NOMO-1 treated with dmso at 0.1 percent for 144 hours (cell line): ENCODE measurements at regions not wholly inside any gene's neighbourhood (a gene's known extent, or its start where the extent isn't known, plus 50 kb on each side); places are given as distances from the start of the nearest gene placed in this dataset.

Experiments
- DNase-seq: peaks from one replicate; lab custom pipeline; 2025; ENCODE audit not compliant: unreplicated experiment; lab: John Stamatoyannopoulos, UW

DNA sequence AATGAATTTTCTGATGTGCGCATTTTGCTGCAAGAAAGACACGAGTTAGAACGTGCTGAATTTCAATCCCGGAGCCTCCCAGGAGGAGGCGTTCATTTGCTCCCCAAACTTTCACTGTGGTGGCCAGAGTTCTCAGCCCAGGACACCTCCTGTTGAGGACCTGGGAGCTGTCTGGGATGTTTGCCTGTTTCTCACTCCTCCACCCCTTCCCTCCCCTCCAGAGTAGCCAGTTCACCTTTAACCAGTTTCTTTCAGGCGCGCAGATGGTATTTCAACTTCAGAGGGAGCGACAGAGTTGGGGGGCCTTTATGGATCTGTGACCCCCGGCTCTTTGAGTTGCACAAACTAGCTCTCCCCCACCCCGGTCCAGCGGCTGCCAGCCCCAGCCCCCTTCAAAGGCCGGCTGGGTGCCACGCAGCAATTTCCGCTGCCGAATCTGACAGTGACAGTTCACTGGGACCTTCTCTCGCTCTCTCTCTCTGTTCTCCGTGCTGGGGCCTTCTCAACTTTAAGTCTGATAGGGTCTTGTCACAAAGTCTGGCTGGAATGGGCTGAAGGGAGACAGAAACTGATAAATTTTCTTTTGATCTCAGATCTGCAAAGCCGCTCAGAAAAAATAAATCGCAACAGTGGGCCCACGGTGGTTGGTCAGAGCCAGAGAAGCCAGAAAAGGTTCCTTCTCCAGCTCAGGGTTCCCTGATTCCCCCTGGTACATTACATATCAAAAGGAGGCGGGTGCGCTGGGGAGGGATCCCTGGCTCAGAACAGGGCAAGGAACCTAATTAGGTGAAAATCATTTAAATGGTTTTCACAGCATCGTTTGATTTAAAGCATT, 100.0 kb upstream of the STX18 start:
- DNase-seq = no peak

DNA sequence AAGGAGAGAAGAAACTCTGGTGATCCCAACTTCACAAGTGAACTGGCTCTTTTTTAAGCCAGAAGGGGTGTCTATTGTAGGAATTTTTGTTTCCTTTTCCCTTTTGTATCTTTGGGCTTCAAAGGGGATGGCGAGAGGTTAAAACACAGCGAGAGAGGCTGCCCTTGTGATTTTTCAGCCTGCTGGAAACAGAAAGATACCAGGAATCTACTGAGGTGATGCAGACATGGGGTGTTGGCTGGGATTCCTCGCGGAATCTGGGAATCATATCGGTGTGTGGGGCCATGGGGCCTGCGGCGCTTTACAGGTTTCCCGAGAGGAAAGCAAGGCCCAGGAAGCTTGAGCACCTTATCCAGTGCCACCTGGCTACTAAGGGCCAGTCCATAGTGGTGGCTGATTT, 99.4 kb upstream of the STX18 start:
- no peak for DNase-seq

DNA sequence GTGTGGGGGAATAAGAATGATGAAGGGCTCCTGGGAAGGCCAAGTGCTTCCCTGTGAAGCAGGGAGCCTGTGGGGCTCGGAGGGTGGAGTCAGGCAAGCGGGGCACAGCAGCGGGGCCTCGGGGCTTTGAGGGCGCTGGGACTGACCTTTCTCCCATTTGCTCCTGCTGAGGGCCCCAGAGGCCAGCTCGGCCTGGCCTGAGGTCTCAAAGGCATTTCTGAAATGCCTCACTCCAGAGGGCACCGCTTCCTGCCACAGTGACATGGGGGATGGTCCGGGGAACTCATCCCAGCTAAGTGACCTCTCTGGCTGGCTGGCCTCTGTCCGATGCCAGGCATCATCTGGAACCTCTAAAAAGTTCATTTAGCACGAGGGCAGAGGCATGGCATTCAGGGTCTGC, 98.8 kb upstream of the STX18 start:
- no peak for DNase-seq

DNA sequence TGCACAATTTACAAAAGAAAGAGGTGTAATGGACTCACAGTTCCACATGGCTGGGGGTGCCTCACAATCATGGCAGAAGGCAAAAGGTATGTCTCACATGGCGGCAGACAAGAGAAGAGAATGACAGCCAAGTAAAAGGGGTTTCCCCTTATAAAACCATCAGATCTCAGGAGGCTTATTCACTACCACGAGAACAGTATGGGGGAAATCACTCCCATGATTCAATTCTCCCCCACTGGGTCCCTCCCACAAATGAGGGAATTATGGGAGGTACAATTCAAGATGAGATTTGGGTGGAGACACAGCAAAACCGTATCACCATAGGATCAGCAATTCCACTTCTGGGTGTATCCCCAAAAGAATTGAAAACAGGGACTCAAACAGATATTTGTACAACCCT, 97.5 kb upstream of the STX18 start:
- no peak for DNase-seq

DNA sequence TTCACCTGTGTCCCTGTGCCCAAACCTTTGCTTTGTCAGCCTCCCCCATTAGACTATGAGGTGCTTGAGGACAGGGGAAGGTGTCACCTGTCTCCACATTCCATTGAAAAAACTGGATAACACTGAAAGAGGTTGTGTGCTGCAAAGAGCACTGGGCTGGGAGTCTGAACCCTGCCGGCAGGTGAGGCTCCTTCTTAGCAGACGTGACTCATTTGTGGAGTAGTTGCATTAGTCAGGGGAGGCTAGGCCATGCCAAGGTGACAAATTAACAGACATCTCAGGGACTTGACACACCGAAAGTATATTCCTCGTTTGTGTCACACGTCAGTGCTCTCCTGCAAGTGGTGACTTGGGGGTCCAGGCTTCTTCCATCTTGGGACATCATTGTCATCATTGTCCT, 95.9 kb upstream of the STX18 start:
- DNase-seq = no peak

- DNase-seq = no peak
These were observed 91.6 kb upstream of the STX18 start for GRCh38 chr4:4633431-4633830.

GRCh38 chr4:4631150-4631549, 89.3 kb upstream of the STX18 start:
- no peak for DNase-seq

- DNase-seq = no peak
These were observed 86.1 kb upstream of the STX18 start for GRCh38 chr4:4627906-4628305.

DNA sequence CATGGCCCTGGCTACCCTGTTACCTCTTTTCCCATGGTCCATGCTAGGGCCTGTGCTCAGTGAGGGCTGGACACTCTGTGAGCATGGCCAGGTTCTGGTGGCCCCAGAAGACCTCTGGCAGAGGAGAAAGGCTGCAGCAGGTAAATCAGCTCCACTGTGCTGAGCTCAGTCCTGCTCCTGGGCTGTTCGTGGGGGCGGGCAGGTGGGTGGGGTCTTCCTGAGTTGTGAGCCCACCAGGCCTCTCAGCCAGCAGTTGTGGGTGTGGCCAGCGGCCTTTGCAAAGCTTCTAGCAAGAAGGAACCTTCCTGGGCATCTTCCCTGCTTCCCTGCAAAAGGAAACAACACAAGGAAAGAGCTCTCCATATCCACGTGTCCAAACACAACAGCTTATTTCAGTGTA, 85.3 kb upstream of the STX18 start:
- DNase-seq = no peak

DNA sequence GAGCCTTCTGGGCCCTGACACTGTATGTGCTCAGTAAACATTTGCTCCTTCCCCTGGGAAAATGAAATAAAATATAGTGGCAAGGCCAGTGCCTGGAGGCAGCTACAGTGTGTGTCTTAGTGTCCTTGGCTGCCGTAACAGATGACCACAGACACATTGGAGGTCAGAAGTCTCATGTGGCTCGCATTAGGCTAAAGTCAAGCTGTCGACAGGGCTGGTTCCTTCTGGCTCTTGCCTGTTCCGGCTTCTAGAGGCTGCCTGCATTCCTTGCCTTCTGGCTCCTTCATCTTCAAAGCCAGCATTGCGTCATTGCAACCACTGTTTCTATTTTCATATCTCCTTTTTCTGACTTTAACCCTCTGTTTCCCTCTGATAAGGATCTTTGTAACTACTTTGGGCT, 83.6 kb upstream of the STX18 start:
- DNase-seq = no peak

DNA sequence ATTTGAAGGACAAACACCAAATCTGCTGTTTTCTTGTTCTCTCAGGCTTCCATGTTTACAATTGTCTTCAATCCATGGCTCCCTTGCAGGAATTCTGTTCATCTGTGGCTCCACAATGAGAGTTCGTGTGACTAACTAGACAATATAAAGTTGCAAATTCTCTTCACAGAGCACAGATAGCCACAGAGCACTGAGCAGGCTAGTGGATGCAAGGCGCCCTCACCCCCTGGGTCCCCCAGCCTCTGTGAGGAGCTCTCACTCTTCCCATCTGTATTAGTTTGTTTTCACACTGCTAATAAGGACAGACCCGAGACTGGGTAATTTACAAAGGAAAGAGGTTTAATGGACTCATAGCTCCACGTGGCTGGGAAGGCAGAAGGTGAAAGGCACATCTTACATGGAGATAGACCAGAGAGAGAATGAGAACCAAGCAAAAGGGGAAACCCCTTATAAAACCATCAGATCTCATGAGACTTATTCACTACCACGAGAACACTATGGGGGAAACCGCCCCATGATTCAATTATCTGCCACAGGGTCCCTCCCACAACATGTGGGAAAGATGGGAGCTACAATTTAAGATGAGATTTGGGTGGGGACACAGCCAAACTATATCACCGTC, 82.5 kb upstream of the STX18 start:
- DNase-seq = no peak

- no peak for DNase-seq
These were observed 78.0 kb upstream of the STX18 start for GRCh38 chr4:4619821-4620220.

- no peak for DNase-seq
These were observed 77.0 kb upstream of the STX18 start for GRCh38 chr4:4618847-4619246.

DNA sequence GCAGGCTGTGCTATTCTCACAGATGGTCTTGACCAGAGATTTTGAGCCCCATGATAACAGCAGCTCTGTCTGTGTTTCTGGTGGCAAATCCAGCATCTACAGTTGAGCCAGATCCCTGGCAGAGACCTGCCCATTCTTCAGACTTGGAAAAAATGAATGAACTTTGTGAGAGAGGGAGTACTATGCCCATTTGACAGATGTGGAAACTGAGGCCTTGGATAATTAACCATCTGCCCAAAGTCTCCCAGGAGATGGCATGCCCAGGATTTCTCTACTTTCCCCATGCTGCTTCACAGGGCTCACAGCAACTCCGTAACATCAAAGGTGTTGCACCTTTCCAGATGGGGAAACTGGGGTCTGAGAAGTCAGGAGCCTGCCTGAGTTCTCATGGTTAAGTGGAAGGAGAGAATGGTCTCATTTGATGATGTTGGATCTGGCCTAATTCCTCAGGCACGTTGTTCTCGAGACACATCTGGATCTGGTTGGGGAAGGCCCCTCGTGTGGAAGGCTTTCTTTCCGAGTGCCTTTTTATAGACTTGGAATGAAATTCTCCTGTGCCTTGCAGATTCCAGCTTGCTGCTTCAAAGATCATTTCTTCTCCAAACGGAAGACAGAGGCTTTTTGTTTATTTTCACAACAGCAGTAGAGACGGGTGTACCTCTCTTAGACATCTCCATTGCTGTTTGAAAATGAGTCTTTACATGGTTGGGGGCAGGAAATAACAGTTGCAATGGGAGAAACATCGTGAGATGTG, 73.3 kb upstream of the STX18 start:
- no peak for DNase-seq

GRCh38 chr4:4613641-4614286, 71.9 kb upstream of the STX18 start:
- DNase-seq = no peak

- DNase-seq = no peak
These were observed 71.2 kb upstream of the STX18 start for GRCh38 chr4:4613126-4613465.

DNA sequence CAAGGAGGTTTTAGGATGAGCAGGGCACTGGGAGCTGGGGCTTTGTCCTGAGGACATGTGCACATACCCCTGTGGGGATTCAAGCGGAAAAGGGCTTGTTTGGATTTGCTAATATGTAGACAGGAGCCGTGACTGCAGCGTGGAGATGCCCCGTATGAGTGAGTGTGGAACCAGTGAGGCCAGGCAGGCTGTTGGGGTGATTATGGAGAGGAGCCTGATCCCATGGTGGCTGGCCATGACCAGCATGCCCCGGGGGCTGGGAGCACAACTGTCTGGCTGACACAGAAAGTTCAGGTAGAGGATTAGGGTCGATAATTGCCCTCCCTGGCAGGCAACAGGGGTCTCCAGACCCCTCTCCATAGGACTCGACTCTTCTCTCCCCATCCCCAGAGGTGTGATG, 68.8 kb upstream of the STX18 start:
- DNase-seq = no peak

- no peak for DNase-seq
These were observed 67.9 kb upstream of the STX18 start for GRCh38 chr4:4609622-4610334.

DNA sequence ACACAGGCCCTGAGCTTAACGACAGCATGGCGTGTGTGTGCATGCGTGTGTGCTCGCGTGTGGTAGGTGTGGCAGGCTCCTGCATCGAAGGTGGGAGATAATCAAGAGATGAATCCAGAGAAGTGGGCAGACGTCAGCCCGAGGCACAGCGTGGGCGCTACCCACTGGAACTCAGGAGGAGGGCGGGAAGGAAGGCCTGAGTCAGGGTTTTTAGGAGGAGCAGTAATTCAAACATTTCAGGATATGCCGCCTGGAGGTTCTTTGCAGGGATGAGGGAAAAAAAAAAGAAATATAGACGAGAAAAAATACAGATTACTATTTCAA, 66.3 kb upstream of the STX18 start:
- no peak for DNase-seq

GRCh38 chr4:4607336-4608213, 65.7 kb upstream of the STX18 start:
- DNase-seq = no peak
